ENCODE measurements at regions not wholly inside any gene's neighbourhood (a gene's known extent, or its start where the extent isn't known, plus 50 kb on each side); places are given as distances from the start of the nearest gene placed in this dataset.

DNA sequence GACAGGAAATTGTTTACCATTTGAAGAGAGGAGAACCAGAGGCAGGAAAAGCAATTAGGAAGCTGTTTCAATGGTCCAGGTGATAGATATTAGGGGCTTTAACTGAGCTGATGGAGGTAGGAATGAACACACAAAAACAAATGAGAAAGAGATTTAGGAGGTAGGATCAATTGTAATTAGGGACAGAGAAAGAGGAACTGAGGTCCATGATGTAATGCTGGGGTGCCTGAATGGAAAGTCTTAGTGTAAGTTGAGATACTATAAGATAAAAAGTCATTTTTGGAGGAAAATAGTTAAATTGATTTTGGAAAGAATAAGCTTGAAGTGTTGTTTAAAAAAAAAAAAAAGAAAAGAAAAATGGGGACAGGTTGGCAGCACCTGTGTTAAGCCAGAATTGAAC is 58.5 kb upstream of the B3GAT2 start:
- TF ChIP-seq, protein P1, sequence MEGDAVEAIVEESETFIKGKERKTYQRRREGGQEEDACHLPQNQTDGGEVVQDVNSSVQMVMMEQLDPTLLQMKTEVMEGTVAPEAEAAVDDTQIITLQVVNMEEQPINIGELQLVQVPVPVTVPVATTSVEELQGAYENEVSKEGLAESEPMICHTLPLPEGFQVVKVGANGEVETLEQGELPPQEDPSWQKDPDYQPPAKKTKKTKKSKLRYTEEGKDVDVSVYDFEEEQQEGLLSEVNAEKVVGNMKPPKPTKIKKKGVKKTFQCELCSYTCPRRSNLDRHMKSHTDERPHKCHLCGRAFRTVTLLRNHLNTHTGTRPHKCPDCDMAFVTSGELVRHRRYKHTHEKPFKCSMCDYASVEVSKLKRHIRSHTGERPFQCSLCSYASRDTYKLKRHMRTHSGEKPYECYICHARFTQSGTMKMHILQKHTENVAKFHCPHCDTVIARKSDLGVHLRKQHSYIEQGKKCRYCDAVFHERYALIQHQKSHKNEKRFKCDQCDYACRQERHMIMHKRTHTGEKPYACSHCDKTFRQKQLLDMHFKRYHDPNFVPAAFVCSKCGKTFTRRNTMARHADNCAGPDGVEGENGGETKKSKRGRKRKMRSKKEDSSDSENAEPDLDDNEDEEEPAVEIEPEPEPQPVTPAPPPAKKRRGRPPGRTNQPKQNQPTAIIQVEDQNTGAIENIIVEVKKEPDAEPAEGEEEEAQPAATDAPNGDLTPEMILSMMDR (IDR thresholded peaks at IDR 0.05 in 8 of 11, conservative IDR thresholded peaks at IDR 0.05 in 3 of 11) = no peak
- TF ChIP-seq POLR2AphosphoS5 (IDR thresholded peaks at IDR 0.05) = no peak
